ENCODE measurements at regions not wholly inside any gene's neighbourhood (a gene's known extent, or its start where the extent isn't known, plus 50 kb on each side); places are given as distances from the start of the nearest gene placed in this dataset.

GRCh38 chr9:121556580-121556979 lies 56.9 kb upstream of the GGTA1 start:
- H3K27ac ChIP-seq, result peak overlapping the region in 1 of 3 donors; percentile 60
- H3K9me3 ChIP-seq, result no peaks in the 10 kb centered on the region
- TF ChIP-seq POLR2A (IDR thresholded peaks at IDR 0.05), result no peak
- 17% methylated on average over 5 of the region's 5 CpGs for WGBS (ENCODE audit: insufficient coverage, low coverage, low lambda C conversion rate, missing lambda C conversion rate)
- H3K4me1 ChIP-seq, result peaks cover 0 to 13% (median 3%) of the 10 kb centered on the region in 4 donors
- no peaks in the 10 kb centered on the region for H3K27me3 ChIP-seq
- peak; percentile 64 to 78 (median 72) for ATAC-seq
- intact Hi-C loops (cut with DNase I), result loop anchor here in 1 of 2 donors (10.0 kb wide), 1 partner anchor 128 kb away; no protein-coding TSS in a partner anchor
- H3K4me3 ChIP-seq, result no peak overlapping the region
- peak in 1 of 3 donors; percentile 72 for DNase-seq
- no peaks in the 10 kb centered on the region for H3K36me3 ChIP-seq

- intact Hi-C loops (cut with DNase I), result loop anchor here in 1 of 2 donors (10.0 kb wide), 1 partner anchor 127 kb away; no protein-coding TSS in a partner anchor
- Histone ChIP-seq H3K4me3 (no peak overlapping the region), H3K27ac (peak overlapping the region; percentile 43 to 60 (median 47)), H3K9me3 (no peaks in the 10 kb centered on the region), H3K36me3 (no peaks in the 10 kb centered on the region), H3K4me1 (peaks cover 0 to 13% (median 3%) of the 10 kb centered on the region in 4 donors), H3K27me3 (no peaks in the 10 kb centered on the region)
- peak; percentile 68 to 80 (median 76) for ATAC-seq
- WGBS (ENCODE audit: insufficient coverage, low coverage, low lambda C conversion rate, missing lambda C conversion rate), result 38% methylated on average over 7 of the region's 15 CpGs
- DNase-seq, result peak; percentile 65 to 78 (median 69)
- TF ChIP-seq POLR2A (IDR thresholded peaks at IDR 0.05), result no peak
- TF ChIP-seq, protein P1, sequence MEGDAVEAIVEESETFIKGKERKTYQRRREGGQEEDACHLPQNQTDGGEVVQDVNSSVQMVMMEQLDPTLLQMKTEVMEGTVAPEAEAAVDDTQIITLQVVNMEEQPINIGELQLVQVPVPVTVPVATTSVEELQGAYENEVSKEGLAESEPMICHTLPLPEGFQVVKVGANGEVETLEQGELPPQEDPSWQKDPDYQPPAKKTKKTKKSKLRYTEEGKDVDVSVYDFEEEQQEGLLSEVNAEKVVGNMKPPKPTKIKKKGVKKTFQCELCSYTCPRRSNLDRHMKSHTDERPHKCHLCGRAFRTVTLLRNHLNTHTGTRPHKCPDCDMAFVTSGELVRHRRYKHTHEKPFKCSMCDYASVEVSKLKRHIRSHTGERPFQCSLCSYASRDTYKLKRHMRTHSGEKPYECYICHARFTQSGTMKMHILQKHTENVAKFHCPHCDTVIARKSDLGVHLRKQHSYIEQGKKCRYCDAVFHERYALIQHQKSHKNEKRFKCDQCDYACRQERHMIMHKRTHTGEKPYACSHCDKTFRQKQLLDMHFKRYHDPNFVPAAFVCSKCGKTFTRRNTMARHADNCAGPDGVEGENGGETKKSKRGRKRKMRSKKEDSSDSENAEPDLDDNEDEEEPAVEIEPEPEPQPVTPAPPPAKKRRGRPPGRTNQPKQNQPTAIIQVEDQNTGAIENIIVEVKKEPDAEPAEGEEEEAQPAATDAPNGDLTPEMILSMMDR (IDR thresholded peaks at IDR 0.05), result no peak
Measured at GRCh38 chr9:121557581-121558447, 58.2 kb upstream of the GGTA1 start.

- no peaks in the 10 kb centered on the region for H3K27me3 ChIP-seq
- intact Hi-C loops (cut with DNase I), result loop anchor here in 1 of 2 donors (10.0 kb wide), 1 partner anchor 126 kb away; no protein-coding TSS in a partner anchor
- TF ChIP-seq, protein P1 (IDR thresholded peaks at IDR 0.05), result no peak
- no peak for TF ChIP-seq POLR2A (IDR thresholded peaks at IDR 0.05)
- no peaks in the 10 kb centered on the region for H3K36me3 ChIP-seq
- H3K27ac ChIP-seq, result peak overlapping the region; percentile 40 to 60 (median 47)
- peaks cover 0 to 13% (median 3%) of the 10 kb centered on the region in 4 donors for H3K4me1 ChIP-seq
- no peak overlapping the region for H3K4me3 ChIP-seq
- WGBS (ENCODE audit: insufficient coverage, low coverage, low lambda C conversion rate, missing lambda C conversion rate), result 39% methylated on average over 7 of the region's 7 CpGs
- ATAC-seq, result peak in 1 of 4 donors; percentile 15
- no peaks in the 10 kb centered on the region for H3K9me3 ChIP-seq
- no peak for DNase-seq
Measured at GRCh38 chr9:121558473-121558872, 58.8 kb upstream of the GGTA1 start.

GRCh38 chr9:121559183-121559582 lies 59.5 kb upstream of the GGTA1 start:
- Histone ChIP-seq H3K27me3 (no peaks in the 10 kb centered on the region), H3K27ac (peak overlapping the region in 1 of 3 donors; percentile 60), H3K9me3 (no peaks in the 10 kb centered on the region), H3K36me3 (no peaks in the 10 kb centered on the region), H3K4me3 (no peak overlapping the region), H3K4me1 (peaks cover 0 to 13% (median 3%) of the 10 kb centered on the region in 4 donors)
- intact Hi-C loops (cut with DNase I), result loop anchor here in 1 of 2 donors (10.0 kb wide), 1 partner anchor 126 kb away; no protein-coding TSS in a partner anchor
- ATAC-seq (no peak), DNase-seq (no peak)
- WGBS (ENCODE audit: insufficient coverage, low coverage, low lambda C conversion rate, missing lambda C conversion rate), result 47% methylated on average over 5 of the region's 7 CpGs
- TF ChIP-seq, protein P1 (IDR thresholded peaks at IDR 0.05), result no peak
- no peak for TF ChIP-seq POLR2A (IDR thresholded peaks at IDR 0.05)

DNA sequence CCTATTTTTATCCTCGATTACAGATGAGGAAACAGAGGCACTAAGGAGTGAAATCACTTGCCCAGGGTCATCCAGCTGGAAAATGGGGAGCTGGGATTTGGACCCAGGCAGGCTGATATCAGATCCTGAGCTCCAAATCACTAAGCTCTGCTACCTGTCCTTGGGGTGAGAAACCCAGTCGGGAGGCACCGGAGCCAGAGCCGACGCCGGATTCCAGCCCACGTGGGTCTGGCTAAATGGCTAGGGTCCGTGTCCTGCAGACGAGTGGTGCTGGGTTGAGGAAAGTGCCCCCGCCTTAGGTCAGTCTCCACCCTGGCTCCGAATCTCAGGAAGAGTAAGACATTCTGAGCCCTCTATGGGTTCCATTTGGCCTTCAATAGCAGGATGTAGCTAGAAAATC lies 61.3 kb upstream of the GGTA1 start:
- no peak for ATAC-seq
- Histone ChIP-seq H3K9me3 (no peaks in the 10 kb centered on the region), H3K27me3 (no peaks in the 10 kb centered on the region), H3K36me3 (no peaks in the 10 kb centered on the region), H3K4me1 (peaks cover 0 to 13% (median 3%) of the 10 kb centered on the region in 4 donors), H3K27ac (no peak overlapping the region), H3K4me3 (no peak overlapping the region)
- intact Hi-C loops (cut with DNase I), result no loop called here
- no peak for DNase-seq
- TF ChIP-seq POLR2A (IDR thresholded peaks at IDR 0.05), result no peak
- TF ChIP-seq, protein P1 (IDR thresholded peaks at IDR 0.05), result no peak
- 100% methylated on average over 1 of the region's 11 CpGs for WGBS (ENCODE audit: insufficient coverage, low coverage, low lambda C conversion rate, missing lambda C conversion rate)

All from right lobe of liver (tissue), 6 donors.